Kidney glomerular epithelial cell (primary cell): ENCODE measurements at regions not wholly inside any gene's neighbourhood (a gene's known extent, or its start where the extent isn't known, plus 50 kb on each side); places are given as distances from the start of the nearest gene placed in this dataset.
"Not testable (repeated sequence)": the region's sequence is repeated elsewhere in the genome, so short reads cannot be mapped to it uniquely, and the experiment has no call there.

Experiments
- DNase-seq: peaks from one replicate; lab custom pipeline; 2025; lab: John Stamatoyannopoulos, UW

DNA sequence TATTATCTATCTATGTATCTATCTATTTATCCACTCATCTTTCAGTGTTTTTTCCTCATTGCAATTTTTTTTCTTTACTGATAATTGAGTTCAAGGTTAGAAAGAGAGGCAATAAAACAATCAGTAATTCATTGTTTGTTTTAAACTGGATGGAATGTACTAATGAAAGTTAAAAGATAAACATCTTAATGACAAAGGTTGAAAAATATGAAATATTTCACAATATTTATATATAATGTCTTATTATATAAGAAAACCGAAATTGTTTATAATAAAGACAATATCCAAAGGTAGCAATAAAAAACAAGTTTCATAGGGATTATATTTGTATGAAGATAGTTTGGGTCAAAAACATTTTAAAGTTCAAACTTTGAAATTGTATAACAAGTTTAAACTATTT is 1015.5 kb upstream of the MIR17HG start:
- no peak for DNase-seq

DNA sequence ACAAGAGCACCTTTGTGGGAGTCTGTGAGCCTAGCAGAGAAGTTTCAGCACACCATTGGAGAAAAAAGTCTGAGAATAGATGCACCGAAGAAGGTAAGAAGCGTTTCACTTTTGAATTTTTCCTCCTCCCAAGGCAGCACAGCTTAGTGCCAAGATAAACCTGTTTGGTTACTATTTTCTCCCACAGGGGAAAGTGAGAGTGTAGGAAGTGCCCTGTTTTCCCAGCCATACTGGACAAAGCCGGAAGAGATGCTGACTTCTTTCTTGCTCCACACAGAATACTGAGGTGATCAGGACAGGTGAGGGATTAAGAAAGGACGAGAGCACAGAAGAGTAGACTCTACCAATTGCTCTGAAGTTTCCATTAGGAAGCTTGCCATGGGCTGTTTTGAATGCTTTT is 1011.0 kb upstream of the MIR17HG start:
- DNase-seq, result no peak

DNA sequence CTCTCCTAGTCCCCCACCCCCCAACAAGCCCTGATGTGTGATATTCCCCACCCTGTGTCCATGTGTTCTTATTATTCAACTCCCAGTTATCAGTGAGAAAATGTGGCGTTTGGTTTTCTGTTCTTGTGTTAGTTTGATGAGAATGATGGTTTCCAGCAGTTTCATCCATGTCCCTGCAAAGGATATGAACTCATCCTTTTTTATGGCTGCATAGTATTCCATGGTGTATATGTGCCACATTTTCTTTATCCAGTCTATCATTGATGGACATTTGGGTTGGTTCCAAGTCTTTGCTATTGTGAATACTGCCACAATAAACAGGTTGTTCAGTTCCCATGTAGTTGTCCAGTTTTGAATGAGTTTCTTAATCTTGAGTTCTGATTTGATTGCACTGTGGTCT is 1006.1 kb upstream of the MIR17HG start:
- DNase-seq, result not testable (repeated sequence)

- DNase-seq, result not testable (repeated sequence)
These were observed 998.9 kb upstream of the MIR17HG start for GRCh38 chr13:90348477-90349136.

DNA sequence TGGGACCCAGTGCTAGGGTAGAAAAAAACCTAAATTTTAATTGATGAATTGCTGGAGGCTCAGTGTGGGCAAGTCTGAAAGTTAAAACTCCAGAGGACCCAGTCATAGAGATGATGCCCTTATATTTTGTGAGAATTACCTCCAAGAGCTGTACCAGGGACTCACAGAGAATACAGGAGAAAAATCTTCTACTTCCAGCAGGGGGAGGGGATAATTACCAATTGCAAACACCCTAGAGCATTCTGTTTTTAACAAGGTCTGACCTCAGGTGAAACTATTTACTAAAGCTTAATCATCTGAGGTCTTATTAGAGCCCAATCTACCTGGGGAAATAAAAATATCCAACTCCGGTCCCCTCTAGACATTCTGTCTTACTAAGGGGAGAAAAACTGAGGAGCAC is 994.7 kb upstream of the MIR17HG start:
- no peak for DNase-seq

DNA sequence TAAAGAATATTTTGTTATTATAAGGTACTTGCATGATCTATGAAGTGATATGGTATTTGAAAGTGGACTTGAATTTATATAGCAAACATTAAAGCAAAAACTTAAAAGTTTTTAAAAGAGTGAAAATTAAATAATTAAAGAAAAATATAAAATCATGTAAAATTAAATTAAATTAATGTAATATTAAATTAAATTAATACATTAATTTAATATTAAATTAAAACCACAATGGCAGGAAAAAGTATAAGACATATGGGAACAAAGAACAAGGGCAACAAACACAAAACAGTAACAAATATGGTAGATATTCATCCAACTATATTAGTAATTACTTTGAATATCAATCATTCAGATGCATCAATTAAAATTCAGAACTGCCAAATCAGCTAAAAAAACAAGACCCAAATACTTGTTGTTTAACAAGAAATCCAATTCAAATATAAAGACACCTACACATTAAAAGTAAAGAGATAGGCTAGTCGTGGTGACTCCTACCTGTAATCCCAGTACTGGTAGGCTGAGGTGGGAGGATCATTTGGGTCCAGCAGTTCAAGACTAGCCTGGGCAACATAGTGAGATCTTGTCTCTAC is 992.2 kb upstream of the MIR17HG start:
- DNase-seq, result no peak

DNA sequence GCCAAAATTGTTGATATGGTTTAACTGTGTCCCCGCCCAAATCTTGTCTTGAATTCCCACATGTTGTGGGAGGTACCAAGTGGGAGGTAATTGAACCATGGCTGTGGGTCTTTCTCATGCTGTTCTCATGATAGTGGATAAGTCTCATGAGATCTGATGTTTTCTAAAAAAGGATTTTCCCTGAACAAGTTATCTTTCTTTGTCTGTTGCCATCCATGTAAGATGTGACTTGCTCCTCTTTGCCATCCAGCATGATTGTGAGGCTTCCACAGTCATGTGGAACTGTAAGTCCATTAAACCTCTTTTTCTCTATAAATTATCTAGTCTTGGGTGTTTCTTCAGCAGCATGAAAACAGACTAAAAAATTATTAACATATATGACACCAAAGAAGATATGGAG is 986.7 kb upstream of the MIR17HG start:
- no peak for DNase-seq

DNA sequence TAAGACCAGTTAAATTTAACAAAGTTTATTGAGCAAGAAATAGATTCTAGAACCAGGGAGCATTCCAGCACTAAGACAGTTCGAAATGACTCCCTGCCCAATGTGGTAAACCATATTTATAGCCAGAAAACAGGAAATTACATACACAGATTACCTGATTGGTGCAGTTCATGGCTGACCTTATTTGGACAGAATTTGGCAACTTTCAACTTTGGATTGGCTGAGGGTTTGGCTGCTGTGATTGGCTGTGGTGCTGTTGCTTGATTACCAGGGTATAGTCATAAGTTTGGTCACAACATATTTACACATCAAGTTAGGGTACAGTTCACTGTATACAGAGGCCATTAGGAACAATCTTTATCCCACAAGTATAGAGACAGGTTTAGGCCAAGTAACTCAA is 984.8 kb upstream of the MIR17HG start:
- DNase-seq, result no peak

GRCh38 chr13:90365130-90365529 is 982.4 kb upstream of the MIR17HG start:
- DNase-seq, result peak; percentile 10

GRCh38 chr13:90374168-90374567 is 973.3 kb upstream of the MIR17HG start:
- DNase-seq, result no peak

DNA sequence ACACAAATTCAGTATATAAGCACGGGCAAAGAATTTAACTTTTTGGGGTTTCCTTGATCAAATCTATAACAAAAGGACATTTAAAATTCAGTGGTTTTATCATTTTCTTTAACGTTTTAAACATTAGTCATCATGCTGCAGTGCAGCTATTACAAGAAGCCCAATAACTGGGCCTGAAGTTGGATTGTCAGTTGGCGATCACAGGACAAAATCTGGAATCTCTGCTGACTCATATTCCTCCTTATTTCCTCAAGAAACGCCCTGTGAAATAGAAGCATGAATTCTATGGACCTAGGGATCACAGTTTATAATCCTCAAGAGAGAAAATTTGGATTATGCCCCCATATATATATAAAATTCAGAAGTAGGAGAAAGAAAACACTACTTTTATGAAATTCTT is 971.6 kb upstream of the MIR17HG start:
- DNase-seq, result no peak

- no peak for DNase-seq
These were observed 965.1 kb upstream of the MIR17HG start for GRCh38 chr13:90382425-90382824.

GRCh38 chr13:90385781-90386489 is 961.6 kb upstream of the MIR17HG start:
- DNase-seq, result no peak

DNA sequence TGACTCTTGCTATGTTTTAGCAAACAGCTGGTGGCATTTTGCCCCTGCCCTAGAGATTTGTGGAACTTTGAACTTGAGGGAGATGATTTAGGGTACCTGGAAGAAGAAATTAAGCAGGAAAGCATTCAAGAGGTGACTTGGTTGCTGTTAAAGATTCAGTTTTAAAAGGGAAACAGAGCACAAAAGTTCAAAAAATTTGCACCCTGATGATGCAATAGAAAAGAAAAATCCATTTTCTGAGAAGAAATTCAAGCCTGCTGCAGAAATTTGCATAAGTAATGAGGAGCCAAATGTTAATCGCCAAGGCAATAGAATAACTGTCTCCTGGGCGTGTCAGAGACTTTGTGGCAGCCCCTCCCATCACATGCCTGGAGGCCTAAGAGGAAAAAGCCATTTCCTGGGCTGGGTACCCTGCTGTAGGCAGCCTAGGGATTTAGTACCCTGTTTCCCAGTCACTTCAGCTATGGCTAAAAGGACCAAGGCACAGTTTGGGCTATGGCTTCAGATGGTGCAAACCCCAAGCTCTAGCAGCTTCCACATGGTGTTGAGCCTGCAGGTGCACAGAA is 958.5 kb upstream of the MIR17HG start:
- no peak for DNase-seq

DNA sequence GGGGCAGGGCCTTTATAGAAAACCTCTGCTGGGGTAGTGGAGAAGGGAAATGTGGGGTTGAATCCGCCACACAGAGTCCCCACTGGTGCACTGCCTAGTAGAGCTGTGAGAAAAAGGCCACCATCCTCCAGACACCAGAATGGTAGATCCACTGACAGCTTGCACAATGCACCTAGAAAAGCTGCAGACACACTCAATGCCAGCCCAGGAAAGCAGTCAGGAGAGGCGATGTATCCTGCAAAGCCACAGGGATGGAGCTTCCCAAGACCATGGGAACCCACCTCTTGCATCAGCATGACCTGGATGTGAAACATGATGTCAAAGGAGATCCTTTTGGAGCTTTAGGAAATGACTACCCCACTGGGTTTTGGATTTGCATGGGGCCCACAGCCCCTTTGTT is 958.0 kb upstream of the MIR17HG start:
- DNase-seq, result no peak

- no peak for DNase-seq
These were observed 954.1 kb upstream of the MIR17HG start for GRCh38 chr13:90393408-90393807.

- DNase-seq, result no peak
These were observed 952.1 kb upstream of the MIR17HG start for GRCh38 chr13:90395348-90395747.

GRCh38 chr13:90395846-90396245 is 951.6 kb upstream of the MIR17HG start:
- no peak for DNase-seq

- DNase-seq, result no peak
These were observed 951.2 kb upstream of the MIR17HG start for GRCh38 chr13:90396266-90396665.

- no peak for DNase-seq
These were observed 950.0 kb upstream of the MIR17HG start for GRCh38 chr13:90397503-90397902.

DNA sequence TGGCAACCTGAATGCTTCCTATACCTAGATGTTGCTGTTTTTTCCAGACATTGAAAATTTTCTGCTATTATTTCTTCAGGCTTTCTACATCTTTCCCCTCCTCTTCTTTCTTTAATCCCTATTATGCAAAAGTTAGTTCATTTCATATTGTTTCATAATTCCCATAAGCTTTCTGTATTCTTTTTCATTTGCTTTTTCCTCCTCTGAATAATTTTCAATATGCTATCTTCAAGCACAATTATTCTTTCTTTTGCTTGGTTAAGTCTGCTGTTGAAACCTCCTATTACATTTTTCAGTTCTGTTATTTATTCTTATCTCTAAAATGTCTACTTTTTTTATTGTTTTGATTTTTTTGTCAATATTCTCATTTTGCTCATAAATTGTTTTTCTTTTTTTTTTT is 947.1 kb upstream of the MIR17HG start:
- no peak for DNase-seq

- no peak for DNase-seq
These were observed 946.3 kb upstream of the MIR17HG start for GRCh38 chr13:90401150-90401549.

DNA sequence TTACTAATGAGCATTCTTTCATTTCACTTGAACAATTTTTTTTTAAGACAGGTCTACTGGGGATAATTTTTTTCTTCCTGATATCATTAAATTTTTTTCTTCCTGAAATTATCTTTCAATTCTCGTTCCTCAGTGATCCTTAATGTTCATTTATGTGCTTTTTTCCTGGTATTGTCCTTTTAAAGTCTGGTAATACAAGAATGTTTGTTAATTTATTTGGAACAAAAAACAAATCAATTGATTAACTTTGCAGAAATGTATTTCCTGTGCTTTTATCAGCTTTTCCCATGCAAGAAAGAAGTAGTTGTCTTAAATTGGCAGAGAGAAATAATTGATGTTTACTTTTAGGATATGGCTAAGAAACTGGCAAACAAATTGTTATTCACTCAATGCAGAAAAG is 945.4 kb upstream of the MIR17HG start:
- DNase-seq, result no peak
